ENCODE measurements at regions not wholly inside any gene's neighbourhood (a gene's known extent, or its start where the extent isn't known, plus 50 kb on each side); places are given as distances from the start of the nearest gene placed in this dataset.
A peak's percentile ranks its signal among the peaks of the same experiment; 100 is the strongest.

DNA sequence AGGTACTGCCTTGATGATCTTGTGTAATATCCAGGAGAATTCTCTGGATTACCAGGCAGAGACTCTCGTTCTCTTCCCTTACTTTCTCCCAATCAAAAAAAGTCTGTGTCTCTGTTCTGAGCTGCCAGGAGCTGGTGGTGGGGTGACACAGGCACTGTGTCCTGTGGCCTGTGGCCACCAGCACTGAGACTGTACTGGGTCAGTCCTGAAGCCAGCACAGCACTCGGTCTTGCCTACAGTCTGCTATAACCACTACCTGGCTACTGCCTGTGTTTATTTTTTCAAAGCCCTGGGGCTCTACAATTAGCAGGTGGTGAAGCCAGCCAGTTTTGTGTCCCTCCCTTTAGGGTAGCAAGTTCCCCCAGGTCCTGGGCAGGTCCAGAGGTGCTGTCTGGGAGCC is 331.1 kb upstream of the MAGEB18 start:
- no peak for DNase-seq (ENCODE audit: unreplicated experiment)
- Mint-ChIP-seq H3K4me3 (ENCODE audit: unreplicated experiment) (no peak overlapping the region), H3K9me3 (ENCODE audit: unreplicated experiment) (peaks cover 28% of the 10 kb centered on the region), H3K27me3 (ENCODE audit: insufficient read depth, unreplicated experiment) (no peaks in the 10 kb centered on the region), H3K27ac (ENCODE audit: low read depth, unreplicated experiment) (no peak overlapping the region), H3K4me1 (ENCODE audit: insufficient read depth, unreplicated experiment) (no peaks in the 10 kb centered on the region), H3K36me3 (ENCODE audit: insufficient read depth, unreplicated experiment) (no peaks in the 10 kb centered on the region)
- CTCF ChIA-PET, result no interaction called here
- intact Hi-C loops (cut with micrococcal nuclease), result no loop called here
- no TSS peak for BruUV-seq (replicated peaks)
- POLR2A ChIA-PET, result no interaction called here
- TF ChIP-seq, protein P1, sequence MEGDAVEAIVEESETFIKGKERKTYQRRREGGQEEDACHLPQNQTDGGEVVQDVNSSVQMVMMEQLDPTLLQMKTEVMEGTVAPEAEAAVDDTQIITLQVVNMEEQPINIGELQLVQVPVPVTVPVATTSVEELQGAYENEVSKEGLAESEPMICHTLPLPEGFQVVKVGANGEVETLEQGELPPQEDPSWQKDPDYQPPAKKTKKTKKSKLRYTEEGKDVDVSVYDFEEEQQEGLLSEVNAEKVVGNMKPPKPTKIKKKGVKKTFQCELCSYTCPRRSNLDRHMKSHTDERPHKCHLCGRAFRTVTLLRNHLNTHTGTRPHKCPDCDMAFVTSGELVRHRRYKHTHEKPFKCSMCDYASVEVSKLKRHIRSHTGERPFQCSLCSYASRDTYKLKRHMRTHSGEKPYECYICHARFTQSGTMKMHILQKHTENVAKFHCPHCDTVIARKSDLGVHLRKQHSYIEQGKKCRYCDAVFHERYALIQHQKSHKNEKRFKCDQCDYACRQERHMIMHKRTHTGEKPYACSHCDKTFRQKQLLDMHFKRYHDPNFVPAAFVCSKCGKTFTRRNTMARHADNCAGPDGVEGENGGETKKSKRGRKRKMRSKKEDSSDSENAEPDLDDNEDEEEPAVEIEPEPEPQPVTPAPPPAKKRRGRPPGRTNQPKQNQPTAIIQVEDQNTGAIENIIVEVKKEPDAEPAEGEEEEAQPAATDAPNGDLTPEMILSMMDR (IDR thresholded peaks at IDR 0.05; ENCODE audit: unreplicated experiment), result no peak

DNA sequence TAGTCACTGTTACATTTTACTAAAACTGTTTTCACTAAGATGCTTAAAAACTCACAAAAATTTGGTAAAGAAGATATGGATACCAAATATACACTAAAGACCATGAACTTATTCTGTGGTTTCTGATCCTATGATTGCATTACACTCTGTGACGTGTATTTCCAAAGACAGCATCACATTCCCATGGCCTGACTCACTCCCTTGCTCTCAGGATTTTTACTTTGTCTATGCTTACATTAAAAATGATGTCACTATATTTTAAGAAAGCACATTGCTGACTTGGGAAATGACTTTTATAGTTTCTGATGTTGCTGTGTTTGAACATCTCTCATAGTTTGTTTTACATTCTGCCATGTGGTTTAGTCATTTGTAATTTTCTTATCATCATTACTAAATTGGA is 327.9 kb upstream of the MAGEB18 start:
- H3K4me3 Mint-ChIP-seq (ENCODE audit: unreplicated experiment), result no peak overlapping the region
- DNase-seq (ENCODE audit: unreplicated experiment), result peak; percentile 42
- peaks cover 15% of the 10 kb centered on the region for H3K9me3 Mint-ChIP-seq (ENCODE audit: unreplicated experiment)
- TF ChIP-seq, protein P1 (IDR thresholded peaks at IDR 0.05; ENCODE audit: unreplicated experiment), result no peak
- no peak overlapping the region for H3K27ac Mint-ChIP-seq (ENCODE audit: low read depth, unreplicated experiment)
- CTCF ChIA-PET, result no interaction called here
- H3K4me1 Mint-ChIP-seq (ENCODE audit: insufficient read depth, unreplicated experiment), result no peaks in the 10 kb centered on the region
- H3K36me3 Mint-ChIP-seq (ENCODE audit: insufficient read depth, unreplicated experiment), result no peaks in the 10 kb centered on the region
- POLR2A ChIA-PET, result no interaction called here
- H3K27me3 Mint-ChIP-seq (ENCODE audit: insufficient read depth, unreplicated experiment), result no peaks in the 10 kb centered on the region
- BruUV-seq (replicated peaks), result no TSS peak
- intact Hi-C loops (cut with micrococcal nuclease), result no loop called here

DNA sequence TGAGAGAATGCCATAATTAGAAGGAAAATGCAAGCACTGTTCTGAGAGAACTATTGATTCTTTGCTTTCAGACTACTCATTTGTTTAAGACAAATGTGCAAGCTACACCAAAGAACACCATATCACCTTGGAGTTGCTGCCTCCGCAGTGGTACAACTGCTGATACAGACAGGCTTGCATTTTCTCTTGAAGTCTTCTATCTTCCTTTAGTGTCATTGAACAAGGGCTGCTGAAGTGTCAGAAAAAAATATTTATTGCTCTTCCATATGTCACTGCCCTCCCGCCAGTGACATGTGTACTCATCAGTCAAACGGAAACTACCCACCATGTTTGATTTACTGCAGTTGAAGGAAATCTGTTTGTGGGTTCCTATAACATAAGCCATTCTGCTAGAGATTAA is 318.3 kb upstream of the MAGEB18 start:
- no peaks in the 10 kb centered on the region for H3K36me3 Mint-ChIP-seq (ENCODE audit: insufficient read depth, unreplicated experiment)
- H3K27ac Mint-ChIP-seq (ENCODE audit: low read depth, unreplicated experiment), result no peak overlapping the region
- no TSS peak for BruUV-seq (replicated peaks)
- DNase-seq (ENCODE audit: unreplicated experiment), result no peak
- ChIA-PET POLR2A (no interaction called here), CTCF (no interaction called here)
- peaks cover 12% of the 10 kb centered on the region for H3K9me3 Mint-ChIP-seq (ENCODE audit: unreplicated experiment)
- no peaks in the 10 kb centered on the region for H3K4me1 Mint-ChIP-seq (ENCODE audit: insufficient read depth, unreplicated experiment)
- TF ChIP-seq, protein P1 (IDR thresholded peaks at IDR 0.05; ENCODE audit: unreplicated experiment), result no peak
- H3K27me3 Mint-ChIP-seq (ENCODE audit: insufficient read depth, unreplicated experiment), result no peaks in the 10 kb centered on the region
- H3K4me3 Mint-ChIP-seq (ENCODE audit: unreplicated experiment), result no peak overlapping the region
- intact Hi-C loops (cut with micrococcal nuclease), result no loop called here

DNA sequence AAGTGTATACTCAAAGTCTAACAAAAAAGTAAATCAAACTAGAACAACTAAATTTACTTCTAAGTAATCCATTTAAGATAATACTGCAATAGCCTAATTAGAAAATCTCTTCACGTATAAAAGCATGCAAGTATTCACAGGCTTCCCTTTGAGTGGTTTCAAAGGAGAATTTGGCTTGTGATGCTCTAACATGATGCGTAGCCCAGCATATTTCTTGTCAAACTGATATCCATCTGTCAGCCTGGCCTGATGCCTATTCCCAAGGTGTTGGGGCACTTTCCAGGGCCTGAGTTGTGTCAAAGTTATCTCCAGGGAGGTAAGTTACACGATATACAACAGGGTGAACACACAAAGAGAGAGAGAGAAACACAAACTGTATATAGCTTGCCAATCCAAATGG is 287.0 kb upstream of the MAGEB18 start:
- no peaks in the 10 kb centered on the region for H3K27me3 Mint-ChIP-seq (ENCODE audit: insufficient read depth, unreplicated experiment)
- intact Hi-C loops (cut with micrococcal nuclease), result loop anchor here (10.0 kb wide), 1 partner anchor 114 kb away; no protein-coding TSS in a partner anchor
- CTCF ChIA-PET, result no interaction called here
- DNase-seq (ENCODE audit: unreplicated experiment), result no peak
- no peak overlapping the region for H3K27ac Mint-ChIP-seq (ENCODE audit: low read depth, unreplicated experiment)
- TF ChIP-seq, protein P1 (IDR thresholded peaks at IDR 0.05; ENCODE audit: unreplicated experiment), result no peak
- H3K9me3 Mint-ChIP-seq (ENCODE audit: unreplicated experiment), result peaks cover 4% of the 10 kb centered on the region
- H3K4me1 Mint-ChIP-seq (ENCODE audit: insufficient read depth, unreplicated experiment), result no peaks in the 10 kb centered on the region
- no TSS peak for BruUV-seq (replicated peaks)
- no peak overlapping the region for H3K4me3 Mint-ChIP-seq (ENCODE audit: unreplicated experiment)
- POLR2A ChIA-PET, result no interaction called here
- H3K36me3 Mint-ChIP-seq (ENCODE audit: insufficient read depth, unreplicated experiment), result no peaks in the 10 kb centered on the region

Data from MCF 10A (cell line).